HG03342 (cell line): ENCODE measurements at regions not wholly inside any gene's neighbourhood (a gene's known extent, or its start where the extent isn't known, plus 50 kb on each side); places are given as distances from the start of the nearest gene placed in this dataset.
A peak's percentile ranks its signal among the peaks of the same experiment; 100 is the strongest.
"Not testable (repeated sequence)": the region's sequence is repeated elsewhere in the genome, so short reads cannot be mapped to it uniquely, and the experiment has no call there.

ENCODE experiments used
- ATAC-seq: cut with Tn5 transposase; IDR thresholded peaks from one replicate; pipeline ENCODE4 v1.9.1; 2021; ENCODE audit warnings: mild to moderate bottlenecking, moderate library complexity; ENCODE audit not compliant: unreplicated experiment

GRCh38 chr1:229710746-229711145 lies 84.7 kb downstream of the URB2 start:
- ATAC-seq = no peak

- ATAC-seq = no peak
These were observed 88.3 kb downstream of the URB2 start for GRCh38 chr1:229714306-229714705.

- peak; percentile 61 for ATAC-seq
These were observed 89.0 kb downstream of the URB2 start for GRCh38 chr1:229714964-229715603.

- no peak for ATAC-seq
These were observed 90.0 kb downstream of the URB2 start for GRCh38 chr1:229716069-229716468.

- ATAC-seq = no peak
These were observed 90.7 kb downstream of the URB2 start for GRCh38 chr1:229716704-229717103.

- ATAC-seq = no peak
These were observed 91.9 kb downstream of the URB2 start for GRCh38 chr1:229717786-229718576.

- no peak for ATAC-seq
These were observed 100.0 kb downstream of the URB2 start for GRCh38 chr1:229726061-229726460.

- no peak for ATAC-seq
These were observed 103.9 kb downstream of the URB2 start for GRCh38 chr1:229729916-229730315.

GRCh38 chr1:229730573-229730972 lies 104.5 kb downstream of the URB2 start:
- no peak for ATAC-seq

- ATAC-seq = no peak
These were observed 106.0 kb downstream of the URB2 start for GRCh38 chr1:229732061-229732460.

GRCh38 chr1:229736376-229736775 lies 110.3 kb downstream of the URB2 start:
- ATAC-seq = no peak

GRCh38 chr1:229742614-229743013 lies 116.6 kb downstream of the URB2 start:
- ATAC-seq = not testable (repeated sequence)

- ATAC-seq = no peak
These were observed 123.9 kb downstream of the URB2 start for GRCh38 chr1:229749992-229750391.

- ATAC-seq = no peak
These were observed 125.6 kb downstream of the URB2 start for GRCh38 chr1:229751610-229752009.

- no peak for ATAC-seq
These were observed 126.6 kb downstream of the URB2 start for GRCh38 chr1:229752679-229753078.

- ATAC-seq = no peak
These were observed 127.9 kb downstream of the URB2 start for GRCh38 chr1:229753764-229754551.

- ATAC-seq = no peak
These were observed 130.6 kb downstream of the URB2 start for GRCh38 chr1:229756666-229757065.

GRCh38 chr1:229757226-229757625 lies 131.2 kb downstream of the URB2 start:
- no peak for ATAC-seq

- ATAC-seq = no peak
These were observed 132.3 kb downstream of the URB2 start for GRCh38 chr1:229758101-229759036.

- ATAC-seq = no peak
These were observed 133.0 kb downstream of the URB2 start for GRCh38 chr1:229759037-229759435.

GRCh38 chr1:229759586-229759985 lies 133.5 kb downstream of the URB2 start:
- ATAC-seq = no peak
